Stimulated activated CD4-positive, alpha-beta T cell treated with anti-CD3 and anti-CD28 coated beads, Interleukin-15, amount 100 ng/mL, for 48 hours (primary cell): ENCODE measurements at regions not wholly inside any gene's neighbourhood (a gene's known extent, or its start where the extent isn't known, plus 50 kb on each side); places are given as distances from the start of the nearest gene placed in this dataset.

ENCODE experiments used
- DNase-seq, 2 donors: peaks; one replicate each; pipeline ENCODE4 v3.0.0-alpha.2; 2020; ENCODE audit warnings: low read depth in 2 of 2

DNA sequence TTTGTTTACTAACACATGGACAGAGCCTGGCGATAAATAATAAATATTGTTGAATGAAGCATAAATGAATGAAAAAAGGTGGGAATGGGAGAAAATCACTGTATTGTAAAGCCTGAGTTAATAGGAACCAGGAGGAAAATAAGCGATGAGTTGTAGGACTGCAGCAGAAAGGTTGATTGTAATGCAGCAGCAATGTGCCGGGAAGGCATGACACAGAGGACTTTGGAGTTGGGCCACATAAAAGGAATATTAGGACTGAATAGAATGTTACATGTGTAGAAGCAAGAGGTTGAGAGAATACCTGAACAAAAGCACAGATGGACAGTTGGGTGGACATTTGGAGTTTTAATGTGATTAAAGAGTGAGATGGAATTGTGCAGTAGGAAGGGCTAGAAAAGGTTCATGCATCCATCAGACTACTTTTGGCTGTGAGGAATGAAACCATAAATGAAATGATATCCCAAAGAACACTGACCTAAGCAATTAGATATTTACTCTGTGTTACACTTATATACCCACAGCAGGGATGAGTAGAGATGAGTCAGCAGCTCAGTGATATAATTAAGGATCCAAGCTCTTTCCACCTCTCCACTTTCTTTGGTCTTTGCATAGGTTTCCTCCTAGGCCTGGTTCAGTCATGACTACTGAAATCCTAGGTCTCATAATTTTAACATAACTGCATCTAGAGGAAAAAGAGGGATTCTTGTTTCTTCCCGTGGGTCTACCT lies 55.4 kb downstream of the CCER1 start:
- no peak for DNase-seq

DNA sequence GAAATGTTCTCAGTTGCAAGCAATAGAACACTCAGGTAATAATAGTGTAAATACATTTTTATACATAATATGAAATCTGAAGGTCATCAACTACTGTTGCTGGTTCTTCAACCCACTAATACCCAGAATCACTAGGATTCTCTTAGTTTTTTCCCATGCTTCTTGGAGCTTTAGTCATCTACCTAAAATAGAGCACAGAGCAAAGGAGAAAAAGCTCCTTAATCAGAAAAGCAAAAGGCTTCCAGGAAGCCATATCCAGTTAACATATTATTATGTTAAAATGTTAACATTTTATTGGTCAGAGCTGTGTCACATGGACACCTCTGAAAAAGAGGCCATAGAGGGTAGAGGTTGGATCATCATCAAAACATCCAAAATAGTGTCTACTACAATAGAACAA lies 57.0 kb downstream of the CCER1 start:
- DNase-seq = no peak

DNA sequence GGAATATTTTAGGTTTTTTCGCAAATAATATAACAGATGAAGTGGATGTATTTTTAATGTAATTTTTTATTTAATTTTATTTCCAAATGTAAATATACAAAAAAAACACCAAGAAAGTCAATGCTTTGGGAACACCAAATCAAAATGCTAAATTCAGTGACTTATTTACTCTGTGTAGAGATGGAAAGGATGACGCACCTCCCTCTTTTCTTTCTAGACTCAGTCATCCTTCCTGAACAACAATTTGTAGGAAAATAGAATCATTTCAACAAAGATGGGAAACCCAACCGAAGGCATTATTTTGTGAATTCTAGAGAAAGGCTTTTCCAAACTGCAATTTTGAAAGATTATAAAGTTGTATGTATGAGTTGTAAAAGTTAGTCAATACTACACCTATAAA lies 57.7 kb downstream of the CCER1 start:
- no peak for DNase-seq

DNA sequence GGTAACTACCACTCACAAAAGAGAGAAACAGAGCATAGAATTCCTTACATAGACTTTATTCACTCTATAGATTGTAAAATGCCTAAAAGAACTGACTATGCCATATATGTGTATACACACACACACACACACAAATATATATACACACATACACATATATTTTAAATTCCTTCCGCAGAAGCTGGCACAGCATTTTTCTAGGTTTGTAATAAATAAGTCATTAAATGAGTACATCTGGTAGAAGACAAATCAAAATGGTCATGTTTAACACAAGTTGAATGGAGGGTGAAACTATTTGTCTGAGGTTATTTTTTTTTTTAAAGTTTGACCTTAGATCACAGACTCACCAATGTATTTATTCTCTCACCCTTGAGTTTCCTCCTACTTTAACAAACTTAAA lies 58.2 kb downstream of the CCER1 start:
- DNase-seq = no peak

DNA sequence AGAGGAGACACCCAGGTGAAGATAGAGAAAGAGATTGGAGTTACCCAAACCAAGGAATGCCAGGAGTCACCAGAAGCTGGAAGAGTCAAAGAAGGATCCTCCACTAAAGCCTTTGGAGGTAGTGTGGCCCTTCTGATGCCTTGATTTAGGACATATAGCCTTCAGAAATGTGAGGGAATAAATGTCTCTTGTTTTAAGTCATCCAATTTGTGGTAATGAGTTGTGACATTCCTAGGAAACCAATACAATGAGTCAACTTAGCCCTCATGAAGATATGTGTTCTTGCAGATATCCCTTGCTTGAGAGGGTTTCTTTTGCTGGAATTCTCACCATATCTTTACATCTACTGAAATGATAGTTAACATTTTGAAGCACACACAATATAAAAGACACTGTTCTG lies 58.8 kb downstream of the CCER1 start:
- no peak for DNase-seq

DNA sequence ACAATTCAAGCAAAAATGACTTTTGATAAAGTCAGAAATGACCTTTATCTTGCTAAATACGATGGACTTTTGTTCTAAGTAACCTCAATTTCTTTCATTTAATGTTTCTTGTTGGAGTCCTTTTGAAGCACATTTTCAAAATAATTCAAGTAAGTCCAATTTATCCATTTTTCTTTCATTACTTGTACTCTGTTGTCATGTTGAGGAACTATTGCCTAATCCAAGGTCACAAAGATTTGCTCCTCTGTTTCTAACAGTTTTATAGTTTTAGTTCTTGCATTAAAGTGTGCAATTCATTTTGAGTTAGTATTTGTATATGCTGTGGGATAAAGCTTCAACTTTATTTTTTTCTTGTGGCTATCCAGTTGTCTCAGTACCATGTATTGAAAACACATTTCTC lies 66.7 kb downstream of the CCER1 start:
- no peak for DNase-seq

DNA sequence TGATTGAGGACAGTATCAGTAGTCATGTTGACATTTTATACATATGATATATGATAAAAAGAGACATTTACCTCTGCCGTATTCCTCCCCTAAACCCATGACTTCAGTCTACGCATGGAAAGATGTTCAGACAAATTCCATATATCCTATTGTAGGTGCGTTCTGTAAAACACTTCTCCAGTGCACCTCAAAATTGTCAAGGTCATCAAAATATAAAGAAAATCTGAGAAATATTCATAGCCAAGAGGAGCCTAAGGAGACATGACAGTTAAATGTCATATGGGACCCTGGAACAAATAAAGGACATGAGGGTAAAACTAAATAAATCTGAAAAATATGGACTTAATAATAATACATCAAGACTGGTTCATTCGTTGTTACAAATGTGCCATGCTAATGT lies 71.5 kb downstream of the CCER1 start:
- DNase-seq = no peak

DNA sequence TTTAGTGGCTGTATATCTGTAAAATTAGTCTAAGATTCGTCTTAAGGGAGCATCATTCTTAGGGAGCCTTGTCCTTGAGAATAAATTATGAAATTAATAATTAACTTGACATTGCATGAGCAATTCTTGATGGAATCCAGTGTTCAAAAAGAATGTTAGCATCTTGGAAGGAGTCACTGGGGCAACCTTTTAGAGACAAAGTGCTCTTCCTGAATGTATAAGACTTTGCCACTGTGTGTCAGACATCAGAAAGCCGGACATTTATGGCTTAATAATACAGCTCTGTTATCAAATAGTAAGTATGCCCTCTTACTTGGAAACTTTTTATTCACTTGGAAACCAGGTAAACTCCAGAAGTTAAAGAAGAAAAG lies 83.3 kb downstream of the CCER1 start:
- DNase-seq = no peak

DNA sequence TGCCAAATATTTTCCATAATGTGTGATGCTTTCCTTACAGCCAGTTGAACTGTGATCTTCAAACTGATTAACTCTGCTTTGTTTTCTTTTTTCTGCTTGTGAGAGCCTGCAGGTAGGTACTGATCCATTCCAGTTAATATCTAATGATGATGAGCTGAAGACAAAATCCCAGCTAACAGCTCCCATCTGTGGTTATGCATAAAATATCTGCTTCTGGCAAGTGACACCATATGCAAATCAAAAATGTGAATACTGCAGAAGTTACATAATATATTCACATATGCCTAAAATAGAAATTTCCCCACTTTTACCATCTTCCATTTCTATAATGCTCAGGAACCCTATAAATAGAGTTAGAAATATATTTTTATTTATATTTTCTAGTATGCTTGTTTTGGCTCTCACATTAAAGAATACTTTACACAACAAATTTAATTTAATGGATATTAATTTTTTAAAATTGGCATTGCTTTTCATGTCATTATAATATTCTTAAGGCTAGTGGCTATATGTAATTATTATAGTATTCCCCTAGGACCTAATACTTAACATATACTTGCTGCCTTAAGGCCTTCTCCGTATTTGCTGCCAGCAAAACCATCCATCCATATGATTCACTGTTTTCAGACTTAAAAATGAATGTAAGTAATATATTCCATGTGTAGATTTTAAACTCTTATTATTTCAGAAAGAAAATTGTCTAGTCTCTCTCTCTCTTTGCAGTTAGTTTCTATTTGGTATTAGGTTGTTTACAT lies 83.8 kb downstream of the CCER1 start:
- DNase-seq = no peak

DNA sequence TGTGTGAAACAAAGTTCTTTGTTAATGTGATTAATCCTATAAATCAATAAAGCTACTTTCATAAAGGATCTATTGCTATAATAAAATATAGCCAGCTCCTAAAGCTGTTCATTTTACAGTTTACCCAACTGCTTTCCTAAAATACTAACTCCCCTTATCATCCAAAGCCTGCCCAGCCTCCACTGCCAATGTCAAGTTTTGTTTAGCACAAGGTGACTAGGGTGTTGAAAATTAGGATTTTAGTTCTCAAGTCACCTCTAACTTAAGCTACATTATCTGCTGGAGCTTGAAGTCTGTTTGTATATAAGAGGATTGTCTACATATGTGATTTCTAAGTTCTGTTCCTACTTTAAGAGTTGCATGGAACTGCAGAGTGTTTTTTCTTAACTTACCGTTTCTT lies 86.3 kb downstream of the CCER1 start:
- no peak for DNase-seq

DNA sequence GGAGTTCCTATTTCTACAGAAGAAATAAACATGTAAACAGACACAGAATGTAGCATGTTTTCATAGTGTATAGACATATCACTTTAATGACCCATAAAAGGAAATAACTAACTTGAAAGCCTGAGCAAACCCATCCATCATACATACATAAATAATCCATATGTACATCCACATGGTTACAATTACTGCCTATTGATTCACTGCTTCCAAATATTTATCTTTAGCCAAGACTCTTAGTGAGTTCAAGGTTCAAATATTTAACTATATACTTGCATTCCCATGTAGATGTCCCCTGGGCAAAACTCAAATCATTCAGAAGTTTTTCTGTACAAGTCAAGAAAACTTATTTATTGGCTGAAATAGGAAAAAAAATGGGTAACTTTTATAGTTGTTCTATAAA lies 95.4 kb downstream of the CCER1 start:
- DNase-seq = no peak

DNA sequence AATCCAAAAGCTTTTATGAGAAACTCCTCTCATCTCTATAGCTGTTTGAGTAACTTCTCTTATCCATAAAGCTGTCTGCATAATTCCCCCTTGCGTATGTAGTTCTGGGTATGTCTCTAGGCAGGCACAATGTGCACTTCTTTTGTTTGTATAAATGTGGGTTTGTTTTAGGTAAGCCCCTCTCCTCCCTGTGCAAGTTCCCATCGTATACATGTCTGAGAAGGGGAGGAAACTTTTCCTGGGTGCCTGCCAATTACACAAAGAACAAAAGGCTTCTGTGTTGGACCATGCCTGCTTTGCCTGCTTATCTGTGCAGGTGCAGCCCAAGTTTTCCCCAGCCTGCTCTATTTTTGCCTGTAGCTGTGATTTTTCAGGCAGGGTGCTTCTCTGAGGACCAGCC lies 96.7 kb downstream of the CCER1 start:
- DNase-seq = no peak

DNA sequence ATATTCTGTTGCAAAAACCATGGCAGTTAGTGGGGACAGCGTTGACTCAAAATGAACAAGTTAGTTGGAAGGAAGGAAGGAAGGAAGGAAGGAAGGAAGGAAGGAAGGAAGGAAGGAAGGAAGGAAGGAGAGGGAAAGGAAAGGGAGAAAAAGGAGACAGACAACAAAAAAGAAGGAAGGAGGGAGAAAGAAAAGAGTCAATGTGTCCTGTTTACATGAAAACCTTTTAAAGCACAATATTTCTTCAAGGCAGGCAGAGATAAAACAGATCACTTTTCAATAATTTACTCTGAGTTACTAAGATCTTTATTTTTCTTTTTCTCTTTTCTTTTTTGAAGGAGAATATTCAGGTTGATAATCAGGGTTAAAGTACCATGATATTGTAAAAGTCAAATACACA lies 99.4 kb downstream of the CCER1 start:
- DNase-seq = no peak

DNA sequence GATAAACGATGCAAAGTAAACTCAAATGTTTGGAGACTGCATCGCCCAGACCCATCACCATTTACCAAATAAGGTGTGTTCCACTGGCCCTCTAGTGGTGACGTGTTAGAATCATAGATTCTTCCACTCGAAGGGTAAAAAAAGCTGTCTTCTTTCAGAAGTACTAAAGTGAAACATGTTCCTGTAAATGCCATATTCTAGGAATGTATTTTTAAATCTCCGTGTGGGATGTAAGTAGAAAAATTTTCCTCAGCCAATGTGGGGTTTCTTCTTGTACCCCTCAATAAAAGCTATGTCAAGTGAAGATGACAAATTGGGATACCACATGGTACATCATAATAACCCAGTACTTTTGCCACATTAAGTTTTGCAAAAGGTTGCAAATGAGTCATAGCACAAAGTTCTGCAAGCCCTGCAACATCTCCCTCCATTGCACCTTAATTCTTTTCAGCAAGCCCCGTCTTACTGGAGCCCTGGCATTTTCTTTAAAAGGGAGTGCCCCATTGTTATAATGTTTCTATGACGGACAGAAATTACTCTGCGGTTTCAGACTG lies 100.8 kb downstream of the CCER1 start:
- DNase-seq = no peak

DNA sequence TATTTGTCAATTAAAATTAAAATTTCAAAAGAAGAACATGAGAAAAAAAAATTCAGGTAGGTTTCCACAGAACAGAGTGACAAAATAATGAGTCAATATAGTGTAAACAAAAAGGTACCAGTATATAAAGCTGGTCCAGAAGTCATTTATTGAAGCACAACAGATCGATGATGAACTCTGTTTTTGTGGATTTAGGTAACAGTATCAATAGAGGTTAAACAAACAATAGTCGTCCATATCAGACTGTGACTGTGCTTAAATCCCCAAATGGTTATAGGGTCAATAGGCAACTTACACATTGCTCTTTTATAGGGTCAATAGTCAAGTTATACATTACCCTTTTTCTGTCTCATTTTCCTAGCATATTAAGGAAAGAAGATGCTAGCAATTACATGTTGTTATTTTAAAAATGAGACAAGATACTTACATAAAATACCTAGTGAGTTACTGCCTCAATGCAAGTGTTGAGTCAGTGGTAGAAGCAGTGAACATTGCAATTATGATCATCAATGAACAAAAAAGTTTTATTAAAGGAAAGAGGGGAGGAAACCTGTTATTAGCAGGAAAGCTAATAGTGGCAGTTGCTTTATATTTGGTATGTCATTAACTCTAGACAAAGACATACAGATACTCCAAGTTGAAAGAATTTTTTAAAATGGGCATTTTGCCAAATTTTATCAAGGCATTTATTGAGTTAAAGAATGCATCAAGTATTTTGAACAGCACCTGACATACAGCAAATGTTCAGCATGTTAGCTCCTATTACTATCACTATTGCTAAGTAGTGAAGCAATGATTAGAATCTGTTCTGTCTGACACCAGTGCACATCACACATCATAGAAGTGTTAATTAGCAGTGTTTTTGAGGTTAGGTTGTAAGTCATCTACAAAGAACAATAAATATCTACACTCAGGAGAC lies 102.9 kb downstream of the CCER1 start:
- DNase-seq = no peak

DNA sequence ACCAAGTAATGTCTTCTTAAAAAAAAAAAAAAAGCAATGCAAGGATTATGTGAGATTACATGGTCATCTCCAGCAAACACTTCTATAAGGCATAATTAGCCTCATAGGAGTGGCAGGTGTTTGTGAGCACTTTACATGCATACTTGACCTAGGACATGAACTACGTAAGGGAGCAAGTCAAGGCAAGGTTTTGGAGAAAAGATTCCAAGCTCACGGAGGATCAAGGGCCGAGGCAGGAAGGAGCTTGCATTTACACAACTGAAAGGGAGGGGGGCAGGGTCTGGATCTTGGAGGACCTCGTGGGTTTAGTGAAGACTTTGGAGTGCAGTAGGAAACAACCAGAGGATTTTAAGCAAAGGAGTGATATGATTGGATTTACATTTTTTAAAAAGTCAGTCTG lies 112.5 kb downstream of the CCER1 start:
- DNase-seq = no peak

DNA sequence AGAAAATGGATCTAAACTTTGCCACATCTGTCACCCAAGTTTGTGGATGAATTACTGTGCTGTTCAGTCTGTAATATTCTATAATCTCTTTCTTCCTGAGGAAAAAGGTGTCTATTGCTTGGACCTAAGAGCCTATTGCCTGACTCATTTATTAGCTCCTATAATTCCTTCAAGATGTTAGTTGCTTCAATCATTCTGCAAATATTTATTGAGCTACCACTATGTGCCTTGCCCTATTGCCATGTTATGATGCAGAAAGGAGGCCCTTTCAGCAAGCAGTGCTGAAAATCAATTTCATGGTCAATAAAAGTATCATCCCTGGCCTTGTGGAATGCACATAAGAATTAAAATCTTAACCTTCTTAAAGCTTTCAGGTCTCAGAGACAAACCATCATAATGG lies 113.6 kb downstream of the CCER1 start:
- DNase-seq = no peak

DNA sequence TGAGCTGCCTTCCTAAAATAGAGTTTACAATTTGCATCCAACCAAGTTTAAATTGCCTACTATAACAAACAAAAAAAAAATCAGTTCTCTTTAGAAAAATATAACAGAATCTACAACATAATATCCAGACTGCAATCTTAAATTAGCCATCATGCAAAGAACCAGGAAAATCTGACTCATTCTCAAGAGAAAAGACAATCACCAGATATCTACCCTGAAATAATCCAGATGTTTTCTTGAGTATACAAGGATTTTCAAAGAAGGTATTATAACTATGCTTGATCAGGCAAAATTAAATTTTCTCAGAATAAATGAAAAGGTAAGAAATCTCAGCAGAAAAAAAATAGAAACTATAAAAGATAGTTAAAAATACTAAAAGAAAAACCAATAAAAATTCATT lies 115.6 kb downstream of the CCER1 start:
- DNase-seq = no peak

DNA sequence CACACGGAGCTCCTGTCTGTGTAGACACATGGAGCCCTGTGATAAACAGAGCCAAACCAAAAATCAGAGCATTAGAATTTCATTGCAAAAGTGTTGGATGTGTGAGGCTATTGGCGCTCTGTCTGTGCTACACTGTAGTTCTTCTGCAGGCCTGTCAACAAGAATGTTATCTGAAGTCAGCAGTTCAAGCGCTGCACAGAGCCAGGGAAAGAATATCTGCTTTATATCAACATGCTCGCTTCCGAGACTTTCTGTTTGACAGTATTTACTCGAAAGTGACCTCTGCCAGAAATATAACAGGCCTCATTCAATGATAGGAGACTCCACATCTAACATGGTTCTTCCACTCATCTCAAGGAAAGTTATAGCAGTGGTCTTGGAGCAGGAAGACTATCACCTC lies 118.3 kb downstream of the CCER1 start:
- DNase-seq = no peak

DNA sequence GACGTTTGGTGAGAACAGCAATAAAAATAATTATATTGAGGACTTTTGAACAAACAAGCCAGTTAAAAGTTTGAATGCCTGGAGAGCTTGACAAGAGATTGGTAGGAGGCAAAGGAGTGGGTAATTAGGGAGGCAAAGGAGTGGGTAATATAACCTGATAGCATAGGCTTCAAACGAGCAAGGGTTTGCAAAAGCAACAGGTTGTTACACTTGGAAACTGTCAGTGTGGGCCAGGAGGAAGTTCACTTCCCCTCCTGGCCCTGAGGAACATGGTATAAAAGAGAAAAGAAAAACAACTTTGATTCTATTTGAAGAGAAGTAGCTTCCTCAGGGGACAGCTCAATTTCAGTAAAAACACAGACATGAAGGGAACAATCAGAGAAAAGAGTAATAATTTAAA lies 121.7 kb downstream of the CCER1 start:
- DNase-seq = no peak

DNA sequence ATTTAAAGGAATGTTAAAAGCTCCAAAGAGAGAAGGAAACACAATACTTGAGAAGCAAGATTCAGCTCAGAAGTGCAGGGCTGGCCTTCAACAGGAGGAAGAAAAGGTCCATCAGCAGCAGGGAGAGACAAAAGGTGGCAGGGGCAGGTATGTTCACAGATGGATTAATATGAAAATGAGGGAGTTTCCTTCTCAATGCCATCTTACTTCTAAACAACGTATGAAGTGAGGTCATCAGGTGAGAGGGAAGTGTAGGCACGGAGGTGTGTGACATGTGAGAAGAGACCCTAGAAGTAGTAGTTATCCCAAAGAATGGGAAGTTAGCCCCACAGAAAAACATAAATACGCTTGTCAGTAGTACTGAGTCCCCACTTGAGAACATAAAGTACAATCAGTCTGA lies 122.5 kb downstream of the CCER1 start:
- DNase-seq = no peak

DNA sequence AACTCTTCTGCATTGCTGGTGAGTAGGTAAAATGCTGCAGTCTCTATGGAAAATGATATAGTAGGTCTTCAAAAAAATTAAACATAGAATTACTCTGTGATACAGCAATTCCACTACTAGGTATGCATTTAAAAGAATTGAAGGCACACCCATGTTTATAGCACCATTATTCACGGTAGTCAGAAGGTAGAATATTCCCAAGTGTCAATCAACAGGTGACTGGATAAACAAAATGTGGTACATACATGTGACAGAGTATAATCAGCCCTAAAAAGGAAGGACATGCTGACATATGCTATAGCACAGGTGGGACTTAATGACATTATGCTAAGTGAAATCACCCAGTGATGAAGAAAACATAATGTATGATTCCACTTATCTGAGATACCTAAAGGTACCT lies 123.3 kb downstream of the CCER1 start:
- no peak for DNase-seq
